ENCODE measurements at regions not wholly inside any gene's neighbourhood (a gene's known extent, or its start where the extent isn't known, plus 50 kb on each side); places are given as distances from the start of the nearest gene placed in this dataset.
"Not testable (repeated sequence)": the region's sequence is repeated elsewhere in the genome, so short reads cannot be mapped to it uniquely, and the experiment has no call there.

- no peak for DNase-seq (ENCODE audit: low spot score)
- TF ChIP-seq CTCF (IDR thresholded peaks at IDR 0.05): no peak
- peak; percentile 96 for ATAC-seq (ENCODE audit: low FRiP score)
Measured at GRCh38 chr17:72191921-72192799, 71.3 kb downstream of the SOX9 start.

GRCh38 chr17:72192800-72193192, 72.0 kb downstream of the SOX9 start:
- TF ChIP-seq CTCF (IDR thresholded peaks at IDR 0.05): no peak
- DNase-seq (ENCODE audit: low spot score) (no peak), ATAC-seq (ENCODE audit: low FRiP score) (peak; percentile 80)

- no peak for ATAC-seq (ENCODE audit: low FRiP score)
- DNase-seq (ENCODE audit: low spot score): no peak
- no peak for TF ChIP-seq CTCF (IDR thresholded peaks at IDR 0.05)
Measured at GRCh38 chr17:72193391-72194106, 72.7 kb downstream of the SOX9 start.

GRCh38 chr17:72194107-72194440, 73.3 kb downstream of the SOX9 start:
- not testable (repeated sequence) for DNase-seq (ENCODE audit: low spot score); ATAC-seq (ENCODE audit: low FRiP score)

- ATAC-seq (ENCODE audit: low FRiP score) (no peak), DNase-seq (ENCODE audit: low spot score) (no peak)
- TF ChIP-seq CTCF (IDR thresholded peaks at IDR 0.05): no peak
Measured at GRCh38 chr17:72199256-72199655, 78.4 kb downstream of the SOX9 start.

- ATAC-seq (ENCODE audit: low FRiP score) (no peak), DNase-seq (ENCODE audit: low spot score) (no peak)
- no peak for TF ChIP-seq CTCF (IDR thresholded peaks at IDR 0.05)
Measured at GRCh38 chr17:72204742-72205141, 83.9 kb downstream of the SOX9 start.

GRCh38 chr17:72205357-72205756, 84.5 kb downstream of the SOX9 start:
- DNase-seq (ENCODE audit: low spot score) (no peak), ATAC-seq (ENCODE audit: low FRiP score) (no peak)
- TF ChIP-seq CTCF (IDR thresholded peaks at IDR 0.05): no peak
